ENCODE measurements at regions not wholly inside any gene's neighbourhood (a gene's known extent, or its start where the extent isn't known, plus 50 kb on each side); places are given as distances from the start of the nearest gene placed in this dataset.

- Histone ChIP-seq H3K4me3 (ENCODE audit: low read depth, low read length) (no peak overlapping the region), H3K9ac (ENCODE audit: low read depth, low read length) (no peak overlapping the region), H3K27me3 (ENCODE audit: control insufficient read depth, insufficient read depth, low read length) (no peaks in the 10 kb centered on the region), H3K9me3 (ENCODE audit: control insufficient read depth, insufficient read depth, low read length) (no peaks in the 10 kb centered on the region), H3K4me1 (ENCODE audit: control insufficient read depth, insufficient read depth, low read length) (peaks cover 2% of the 10 kb centered on the region), H3K36me3 (ENCODE audit: control insufficient read depth, insufficient read depth, low read length) (no peaks in the 10 kb centered on the region)
Observed at GRCh38 chrX:39945709-39946108, 152.0 kb downstream of the BCOR start.

GRCh38 chrX:39946822-39947221, 150.9 kb downstream of the BCOR start:
- Histone ChIP-seq H3K4me3 (ENCODE audit: low read depth, low read length) (no peak overlapping the region), H3K4me1 (ENCODE audit: control insufficient read depth, insufficient read depth, low read length) (peaks cover 2% of the 10 kb centered on the region), H3K27me3 (ENCODE audit: control insufficient read depth, insufficient read depth, low read length) (no peaks in the 10 kb centered on the region), H3K36me3 (ENCODE audit: control insufficient read depth, insufficient read depth, low read length) (no peaks in the 10 kb centered on the region), H3K9me3 (ENCODE audit: control insufficient read depth, insufficient read depth, low read length) (no peaks in the 10 kb centered on the region), H3K9ac (ENCODE audit: low read depth, low read length) (no peak overlapping the region)

GRCh38 chrX:39948582-39948981, 149.2 kb downstream of the BCOR start:
- Histone ChIP-seq H3K9me3 (ENCODE audit: control insufficient read depth, insufficient read depth, low read length) (no peaks in the 10 kb centered on the region), H3K36me3 (ENCODE audit: control insufficient read depth, insufficient read depth, low read length) (no peaks in the 10 kb centered on the region), H3K4me1 (ENCODE audit: control insufficient read depth, insufficient read depth, low read length) (peaks cover 3% of the 10 kb centered on the region), H3K9ac (ENCODE audit: low read depth, low read length) (no peak overlapping the region), H3K27me3 (ENCODE audit: control insufficient read depth, insufficient read depth, low read length) (no peaks in the 10 kb centered on the region), H3K4me3 (ENCODE audit: low read depth, low read length) (no peak overlapping the region)

- H3K27me3 ChIP-seq (ENCODE audit: control insufficient read depth, insufficient read depth, low read length), result no peaks in the 10 kb centered on the region
- H3K4me3 ChIP-seq (ENCODE audit: low read depth, low read length), result no peak overlapping the region
- no peak overlapping the region for H3K9ac ChIP-seq (ENCODE audit: low read depth, low read length)
- no peaks in the 10 kb centered on the region for H3K9me3 ChIP-seq (ENCODE audit: control insufficient read depth, insufficient read depth, low read length)
- H3K36me3 ChIP-seq (ENCODE audit: control insufficient read depth, insufficient read depth, low read length), result no peaks in the 10 kb centered on the region
- peaks cover 16% of the 10 kb centered on the region for H3K4me1 ChIP-seq (ENCODE audit: control insufficient read depth, insufficient read depth, low read length)
Observed at GRCh38 chrX:39950018-39950688, 147.6 kb downstream of the BCOR start.

- no peak overlapping the region for H3K4me3 ChIP-seq (ENCODE audit: low read depth, low read length)
- no peaks in the 10 kb centered on the region for H3K27me3 ChIP-seq (ENCODE audit: control insufficient read depth, insufficient read depth, low read length)
- H3K4me1 ChIP-seq (ENCODE audit: control insufficient read depth, insufficient read depth, low read length), result peaks cover 21% of the 10 kb centered on the region
Observed at GRCh38 chrX:39952989-39953388, 144.8 kb downstream of the BCOR start.

GRCh38 chrX:39953879-39954278, 143.9 kb downstream of the BCOR start:
- Histone ChIP-seq H3K9me3 (ENCODE audit: control insufficient read depth, insufficient read depth, low read length) (no peaks in the 10 kb centered on the region), H3K4me1 (ENCODE audit: control insufficient read depth, insufficient read depth, low read length) (peaks cover 19% of the 10 kb centered on the region), H3K4me3 (ENCODE audit: low read depth, low read length) (no peak overlapping the region), H3K27me3 (ENCODE audit: control insufficient read depth, insufficient read depth, low read length) (no peaks in the 10 kb centered on the region), H3K9ac (ENCODE audit: low read depth, low read length) (no peak overlapping the region), H3K36me3 (ENCODE audit: control insufficient read depth, insufficient read depth, low read length) (no peaks in the 10 kb centered on the region)

More at GRCh38 chrX:39952989-39953388, 144.8 kb downstream of the BCOR start:
- H3K9ac ChIP-seq (ENCODE audit: low read depth, low read length), result no peak overlapping the region
- no peaks in the 10 kb centered on the region for H3K9me3 ChIP-seq (ENCODE audit: control insufficient read depth, insufficient read depth, low read length)
- no peaks in the 10 kb centered on the region for H3K36me3 ChIP-seq (ENCODE audit: control insufficient read depth, insufficient read depth, low read length)

GRCh38 chrX:39954851-39955250, 142.9 kb downstream of the BCOR start:
- H3K4me1 ChIP-seq (ENCODE audit: control insufficient read depth, insufficient read depth, low read length), result peaks cover 19% of the 10 kb centered on the region
- no peaks in the 10 kb centered on the region for H3K36me3 ChIP-seq (ENCODE audit: control insufficient read depth, insufficient read depth, low read length)

GRCh38 chrX:39955625-39956024, 142.1 kb downstream of the BCOR start:
- peaks cover 19% of the 10 kb centered on the region for H3K4me1 ChIP-seq (ENCODE audit: control insufficient read depth, insufficient read depth, low read length)
- H3K9me3 ChIP-seq (ENCODE audit: control insufficient read depth, insufficient read depth, low read length), result no peaks in the 10 kb centered on the region
- H3K9ac ChIP-seq (ENCODE audit: low read depth, low read length), result no peak overlapping the region

More at GRCh38 chrX:39954851-39955250, 142.9 kb downstream of the BCOR start:
- no peak overlapping the region for H3K4me3 ChIP-seq (ENCODE audit: low read depth, low read length)
- H3K9me3 ChIP-seq (ENCODE audit: control insufficient read depth, insufficient read depth, low read length), result no peaks in the 10 kb centered on the region
- no peaks in the 10 kb centered on the region for H3K27me3 ChIP-seq (ENCODE audit: control insufficient read depth, insufficient read depth, low read length)
- no peak overlapping the region for H3K9ac ChIP-seq (ENCODE audit: low read depth, low read length)

GRCh38 chrX:39956803-39957394, 140.9 kb downstream of the BCOR start:
- no peaks in the 10 kb centered on the region for H3K9me3 ChIP-seq (ENCODE audit: control insufficient read depth, insufficient read depth, low read length)
- no peaks in the 10 kb centered on the region for H3K36me3 ChIP-seq (ENCODE audit: control insufficient read depth, insufficient read depth, low read length)
- H3K4me1 ChIP-seq (ENCODE audit: control insufficient read depth, insufficient read depth, low read length), result peaks cover 19% of the 10 kb centered on the region
- H3K4me3 ChIP-seq (ENCODE audit: low read depth, low read length), result no peak overlapping the region
- no peak overlapping the region for H3K9ac ChIP-seq (ENCODE audit: low read depth, low read length)
- no peaks in the 10 kb centered on the region for H3K27me3 ChIP-seq (ENCODE audit: control insufficient read depth, insufficient read depth, low read length)

More at GRCh38 chrX:39955625-39956024, 142.1 kb downstream of the BCOR start:
- H3K36me3 ChIP-seq (ENCODE audit: control insufficient read depth, insufficient read depth, low read length), result no peaks in the 10 kb centered on the region
- no peak overlapping the region for H3K4me3 ChIP-seq (ENCODE audit: low read depth, low read length)
- H3K27me3 ChIP-seq (ENCODE audit: control insufficient read depth, insufficient read depth, low read length), result no peaks in the 10 kb centered on the region

- no peaks in the 10 kb centered on the region for H3K9me3 ChIP-seq (ENCODE audit: control insufficient read depth, insufficient read depth, low read length)
- H3K4me3 ChIP-seq (ENCODE audit: low read depth, low read length), result no peak overlapping the region
- no peaks in the 10 kb centered on the region for H3K27me3 ChIP-seq (ENCODE audit: control insufficient read depth, insufficient read depth, low read length)
- H3K36me3 ChIP-seq (ENCODE audit: control insufficient read depth, insufficient read depth, low read length), result no peaks in the 10 kb centered on the region
- H3K4me1 ChIP-seq (ENCODE audit: control insufficient read depth, insufficient read depth, low read length), result peaks cover 19% of the 10 kb centered on the region
- no peak overlapping the region for H3K9ac ChIP-seq (ENCODE audit: low read depth, low read length)
Observed at GRCh38 chrX:39957816-39958566, 139.8 kb downstream of the BCOR start.

- Histone ChIP-seq H3K4me3 (ENCODE audit: low read depth, low read length) (no peak overlapping the region), H3K9ac (ENCODE audit: low read depth, low read length) (no peak overlapping the region), H3K4me1 (ENCODE audit: control insufficient read depth, insufficient read depth, low read length) (peaks cover 15% of the 10 kb centered on the region), H3K9me3 (ENCODE audit: control insufficient read depth, insufficient read depth, low read length) (no peaks in the 10 kb centered on the region), H3K36me3 (ENCODE audit: control insufficient read depth, insufficient read depth, low read length) (no peaks in the 10 kb centered on the region), H3K27me3 (ENCODE audit: control insufficient read depth, insufficient read depth, low read length) (no peaks in the 10 kb centered on the region)
Observed at GRCh38 chrX:39958850-39959249, 138.9 kb downstream of the BCOR start.

GRCh38 chrX:39960219-39960618, 137.5 kb downstream of the BCOR start:
- H3K9me3 ChIP-seq (ENCODE audit: control insufficient read depth, insufficient read depth, low read length), result no peaks in the 10 kb centered on the region
- no peaks in the 10 kb centered on the region for H3K36me3 ChIP-seq (ENCODE audit: control insufficient read depth, insufficient read depth, low read length)
- H3K9ac ChIP-seq (ENCODE audit: low read depth, low read length), result no peak overlapping the region
- H3K4me3 ChIP-seq (ENCODE audit: low read depth, low read length), result no peak overlapping the region
- peaks cover 4% of the 10 kb centered on the region for H3K4me1 ChIP-seq (ENCODE audit: control insufficient read depth, insufficient read depth, low read length)
- H3K27me3 ChIP-seq (ENCODE audit: control insufficient read depth, insufficient read depth, low read length), result no peaks in the 10 kb centered on the region
